Heart right ventricle (tissue), 16 donors: ENCODE measurements at regions not wholly inside any gene's neighbourhood (a gene's known extent, or its start where the extent isn't known, plus 50 kb on each side); places are given as distances from the start of the nearest gene placed in this dataset.

ENCODE experiments used
- ATAC-seq, 8 donors: fragments of 200-7000 bp; cut with Tn5 transposase; one replicate each; pipeline ENCODE4 v1.9.1; 2020; ENCODE audit warnings: mild to moderate bottlenecking in 8 of 8, moderate library complexity in 8 of 8, moderate number of reproducible peaks in 1 of 8
- DNase-seq, 2 donors: peaks; one replicate each; pipeline ENCODE4 v3.0.0-alpha.2; 2020
- H3K27ac ChIP-seq, 10 donors: fragments of 200-600 bp; sonication (generic) in 2 of 10; one replicate each; pipeline versions ENCODE4 v1.5.0 to v1.8.0; 2020 to 2022; ENCODE audit warnings: mild to moderate bottlenecking in 3 of 10
- H3K27me3 ChIP-seq, 7 donors: fragments of 200-600 bp; one replicate each; pipeline ENCODE4 v1.8.0; 2021 to 2022; ENCODE audit warnings: mild to moderate bottlenecking in 2 of 7
- H3K36me3 ChIP-seq, 9 donors: fragments of 200-600 bp; sonication (generic) in 1 of 9; one replicate each; pipeline versions ENCODE4 v1.5.0 to v1.8.0; 2020 to 2022; ENCODE audit warnings: mild to moderate bottlenecking in 2 of 9
- H3K4me1 ChIP-seq, 9 donors: fragments of 200-600 bp; sonication (generic) in 1 of 9; one replicate each; pipeline versions ENCODE4 v1.5.0 to v1.8.0; 2020 to 2022; ENCODE audit warnings: mild to moderate bottlenecking in 4 of 9
- H3K4me3 ChIP-seq, 10 donors: fragments of 200-600 bp; sonication (generic) in 2 of 10; one replicate each; pipeline versions ENCODE4 v1.5.0 to v1.8.0; 2020 to 2022; ENCODE audit warnings: mild to moderate bottlenecking in 7 of 10, moderate library complexity in 2 of 10
- H3K9me3 ChIP-seq, 11 donors: fragments of 200-600 bp in 10 of 11; sonication (generic) in 2 of 11; one replicate each; pipeline versions ENCODE4 v1.5.0 to v1.8.0; 2013 to 2022; ENCODE audit warnings: mild to moderate bottlenecking in 2 of 11, control low read depth in 1 of 11, moderate library complexity in 1 of 11
- CTCF ChIP-seq, 9 donors: fragments of 200-600 bp; sonication (generic) in 2 of 9; IDR thresholded peaks; one replicate each; pipeline versions ENCODE4 v1.5.0 to v1.8.0; 2021 to 2022; ENCODE audit warnings: antibody characterized with exemption in 9 of 9, mild to moderate bottlenecking in 5 of 9, moderate library complexity in 1 of 9
- WGBS, 2 donors: extraction: QIAGEN DNeasy Blood & Tissue Kit; methylation state at CpG; one replicate each; pipeline ENCODE4 v1.1.7; 2013; ENCODE audit warnings: inconsistent platforms in 1 of 2; 5-methylcytosine and 5-hydroxymethylcytosine counted together
- intact Hi-C, 10 donors: fragments of 100-400 bp; cut with DNase I; formaldehyde crosslinking; loops; one replicate each; pipeline versions ENCODE4 v1.11.1 to v1.14.2; 2022
- donor health status: Arrhythmogenic right ventricular cardiomyopathy.
- donor health status: ischemic (EF 13 %, LVEDD 7.1; RV severe dilation, severe dysfunction).
- donor health status: healthy with polysubstance abuse.
- donor health status: DM: no; HTN: yes; CAD: no.
- donor health status: DM: no; HTN: no; CAD: no.
- donor health status: ischemic (EF 25% LVEDD 6.9; RV normal size, moderate dysfunction).
- donor health status: ischemic (EF 25% LVEDD 5.7; RV mildly dilated, moderate dysfunction).
- donor health status: healthy.
- donor health status: DM: yes; HTN: yes; CAD: no.
- donor health status: Ischemic cardiomyopathy.
- donor health status: ischemic (EF 35%, LVEDD 5.7; RV mildly dilated, moderate dysfunction).
- donor health status: nonischemic (EF 11% LVEDD 7.7; RV severe dilation, severe dysfunction).
- donor health status: DM: yes; HTN: yes; CAD: no.
- donor health status: PGD.
- donor health status: ischemic (EF 29% LVEDD 5.4; RV normal size, mild dysfunction).
- donor health status: nonischemic (EF 23%, LVEDD 6.1; RV moderate dilation, normal function).

- no peak for ATAC-seq
- intact Hi-C loops: no loop called here
- Histone ChIP-seq H3K4me1 (no peaks in the 10 kb centered on the region), H3K4me3 (no peak overlapping the region), H3K36me3 (no peaks in the 10 kb centered on the region), H3K27ac (no peak overlapping the region), H3K9me3 (peaks cover 0 to 5% (median 0%) of the 10 kb centered on the region in 11 donors), H3K27me3 (no peaks in the 10 kb centered on the region)
- no peak for DNase-seq
- 51 to 53% methylated on average over 7 of the region's 7 CpGs for WGBS, 2 donors
- TF ChIP-seq CTCF (IDR thresholded peaks at IDR 0.05): no peak
Measured at GRCh38 chrX:142149919-142150318, 55.2 kb downstream of the MAGEC2 start.

- intact Hi-C loops: no loop called here
- no peak for TF ChIP-seq CTCF (IDR thresholded peaks at IDR 0.05)
- Histone ChIP-seq H3K27ac (no peak overlapping the region), H3K4me3 (no peak overlapping the region), H3K27me3 (no peaks in the 10 kb centered on the region), H3K4me1 (no peaks in the 10 kb centered on the region), H3K36me3 (no peaks in the 10 kb centered on the region), H3K9me3 (peaks cover 0 to 6% (median 0%) of the 10 kb centered on the region in 11 donors)
- ATAC-seq (no peak), DNase-seq (no peak)
- WGBS, 2 donors: 53 to 77% methylated on average over 2 of the region's 2 CpGs
Measured at GRCh38 chrX:142134533-142134932, 70.6 kb downstream of the MAGEC2 start.

- 71 to 83% methylated on average over 1 of the region's 1 CpG for WGBS, 2 donors
- intact Hi-C loops: no loop called here
- no peak for DNase-seq
- Histone ChIP-seq H3K27ac (no peak overlapping the region), H3K4me3 (no peak overlapping the region), H3K9me3 (no peaks in the 10 kb centered on the region), H3K36me3 (no peaks in the 10 kb centered on the region), H3K27me3 (no peaks in the 10 kb centered on the region), H3K4me1 (no peaks in the 10 kb centered on the region)
- ATAC-seq: no peak
- TF ChIP-seq CTCF (IDR thresholded peaks at IDR 0.05): no peak
Measured at GRCh38 chrX:142096253-142096652, 108.8 kb downstream of the MAGEC2 start.

- Histone ChIP-seq H3K27me3 (no peaks in the 10 kb centered on the region), H3K27ac (no peak overlapping the region), H3K9me3 (no peaks in the 10 kb centered on the region), H3K4me3 (no peak overlapping the region), H3K4me1 (no peaks in the 10 kb centered on the region), H3K36me3 (no peaks in the 10 kb centered on the region)
- 52 to 64% methylated on average over 5 of the region's 5 CpGs for WGBS, 2 donors
- no peak for DNase-seq
- TF ChIP-seq CTCF (IDR thresholded peaks at IDR 0.05): no peak
- intact Hi-C loops: no loop called here
- ATAC-seq: no peak
Measured at GRCh38 chrX:142095651-142096245, 109.3 kb downstream of the MAGEC2 start.
